DOHH2 (cell line): ENCODE measurements at regions not wholly inside any gene's neighbourhood (a gene's known extent, or its start where the extent isn't known, plus 50 kb on each side); places are given as distances from the start of the nearest gene placed in this dataset.

Experiments
- H3F3A ChIP-seq: fragments of 200-600 bp; sonication (generic), shearing (Covaris generic); 2 replicates; pipeline ENCODE4 v1.6.0; 2016; ENCODE audit warnings: antibody characterized with exemption, mild to moderate bottlenecking; ENCODE audit not compliant: control insufficient read depth, insufficient read depth
- H3K27ac ChIP-seq: fragments of 200-600 bp; sonication (generic); 2 replicates; pipeline ENCODE4 v1.5.1; 2014; ENCODE audit warnings: low read depth, mild to moderate bottlenecking, low read length, moderate library complexity
- H3K27me3 ChIP-seq: fragments of 200-600 bp; sonication (generic); 2 replicates; pipeline ENCODE4 v1.6.1; 2014; ENCODE audit warnings: mild to moderate bottlenecking, low read length, mixed read lengths; ENCODE audit not compliant: control insufficient read depth
- H3K36me3 ChIP-seq: fragments of 200-600 bp; sonication (generic); 2 replicates; pipeline ENCODE4 v1.6.1; 2014; ENCODE audit warnings: mild to moderate bottlenecking, low read length, moderate library complexity, mixed read lengths; ENCODE audit not compliant: control insufficient read depth
- H3K4me1 ChIP-seq: fragments of 200-600 bp; sonication (generic); 2 replicates; pipeline ENCODE4 v1.6.1; 2014; ENCODE audit warnings: mild to moderate bottlenecking, low read length, mixed read lengths; ENCODE audit not compliant: control insufficient read depth
- H3K4me2 ChIP-seq: fragments of 200-600 bp; sonication (generic); 2 replicates; pipeline ENCODE4 v1.6.0; 2014; ENCODE audit warnings: mild to moderate bottlenecking, low read length, moderate library complexity
- H3K4me3 ChIP-seq: fragments of 200-600 bp; sonication (generic); 2 replicates; pipeline ENCODE4 v1.5.1; 2014; ENCODE audit warnings: mild to moderate bottlenecking, low read length, mixed read lengths
- H3K79me2 ChIP-seq: fragments of 200-600 bp; sonication (generic); 2 replicates; pipeline ENCODE4 v1.6.1; 2014; ENCODE audit warnings: mild to moderate bottlenecking, low read length, mixed read lengths; ENCODE audit not compliant: control insufficient read depth
- H3K9me2 ChIP-seq: fragments of 200-600 bp; sonication (generic); replicated peaks from 2 replicates; pipeline ENCODE4 v1.6.1; 2014; ENCODE audit warnings: mild to moderate bottlenecking, low read length, mixed read lengths; ENCODE audit not compliant: control insufficient read depth
- H3K9me3 ChIP-seq: fragments of 200-600 bp; sonication (generic); 2 replicates; pipeline ENCODE4 v1.6.1; 2014; ENCODE audit warnings: antibody characterized with exemption, low read length, mixed read lengths; ENCODE audit not compliant: control insufficient read depth, insufficient read depth
- H4K20me1 ChIP-seq: fragments of 200-600 bp; sonication (generic); 2 replicates; pipeline ENCODE4 v1.6.0; 2014; ENCODE audit warnings: low read depth, mild to moderate bottlenecking, antibody characterized with exemption, low read length, moderate library complexity; ENCODE audit not compliant: control insufficient read depth, insufficient read depth
- CTCF ChIP-seq: fragments of 200-600 bp; sonication (generic); IDR thresholded peaks from one replicate; pipeline ENCODE4 v1.5.1; 2014; ENCODE audit warnings: antibody characterized with exemption, mild to moderate bottlenecking, low read depth, low read length; ENCODE audit not compliant: poor library complexity, severe bottlenecking
- EZH2phosphoT487 ChIP-seq: fragments of 200-600 bp; sonication (generic); IDR thresholded peaks from 2 replicates; pipeline ENCODE4 v1.6.1; 2017; ENCODE audit warnings: borderline replicate concordance, mild to moderate bottlenecking, antibody characterized with exemption, low read length, moderate library complexity, mixed read lengths

GRCh38 chr5:164881442-164881841, 1376.0 kb downstream of the MAT2B start:
- Histone ChIP-seq H3K27ac (no peak overlapping the region), H3K4me1 (no peaks in the 10 kb centered on the region), H3K4me2 (no peak overlapping the region), H3K27me3 (no peaks in the 10 kb centered on the region), H4K20me1 (no peaks in the 10 kb centered on the region), H3K79me2 (no peaks in the 10 kb centered on the region), H3K4me3 (no peak overlapping the region), H3K9me2 (no peaks in the 10 kb centered on the region), H3F3A (no peaks in the 10 kb centered on the region), H3K9me3 (no peaks in the 10 kb centered on the region; the same call in 1 of the 2 replicates), H3K36me3 (no peaks in the 10 kb centered on the region)
- TF ChIP-seq EZH2phosphoT487: no peak
- no peak for TF ChIP-seq CTCF

- no peaks in the 10 kb centered on the region for H4K20me1 ChIP-seq
- no peak overlapping the region for H3K4me2 ChIP-seq
- no peaks in the 10 kb centered on the region for H3K9me3 ChIP-seq
- H3K79me2 ChIP-seq: no peaks in the 10 kb centered on the region
- no peaks in the 10 kb centered on the region for H3F3A ChIP-seq
- no peaks in the 10 kb centered on the region for H3K36me3 ChIP-seq
- no peak overlapping the region for H3K27ac ChIP-seq
- TF ChIP-seq EZH2phosphoT487 (no peak), CTCF (no peak)
- no peaks in the 10 kb centered on the region for H3K9me2 ChIP-seq
- no peaks in the 10 kb centered on the region for H3K27me3 ChIP-seq
- H3K4me3 ChIP-seq: no peak overlapping the region
- H3K4me1 ChIP-seq: no peaks in the 10 kb centered on the region
Observed at GRCh38 chr5:164885179-164885578, 1379.8 kb downstream of the MAT2B start.

GRCh38 chr5:164893071-164893470, 1387.7 kb downstream of the MAT2B start:
- Histone ChIP-seq H3K36me3 (no peaks in the 10 kb centered on the region), H4K20me1 (no peaks in the 10 kb centered on the region), H3K27ac (no peak overlapping the region), H3F3A (no peaks in the 10 kb centered on the region), H3K9me3 (no peaks in the 10 kb centered on the region), H3K4me2 (no peak overlapping the region), H3K9me2 (no peaks in the 10 kb centered on the region), H3K79me2 (no peaks in the 10 kb centered on the region), H3K4me1 (no peaks in the 10 kb centered on the region), H3K4me3 (no peak overlapping the region), H3K27me3 (no peaks in the 10 kb centered on the region)
- no peak for TF ChIP-seq CTCF
- no peak for TF ChIP-seq EZH2phosphoT487

GRCh38 chr5:164898705-164899104, 1393.3 kb downstream of the MAT2B start:
- no peaks in the 10 kb centered on the region for H3K9me3 ChIP-seq
- no peak overlapping the region for H3K4me3 ChIP-seq
- H3K9me2 ChIP-seq: no peaks in the 10 kb centered on the region
- H3K4me2 ChIP-seq: no peak overlapping the region
- H3K4me1 ChIP-seq: no peaks in the 10 kb centered on the region
- H3K27me3 ChIP-seq: no peaks in the 10 kb centered on the region
- H3K27ac ChIP-seq: no peak overlapping the region
- no peaks in the 10 kb centered on the region for H3K79me2 ChIP-seq
- no peaks in the 10 kb centered on the region for H4K20me1 ChIP-seq
- no peaks in the 10 kb centered on the region for H3F3A ChIP-seq
- TF ChIP-seq CTCF: no peak
- TF ChIP-seq EZH2phosphoT487: no peak
- no peaks in the 10 kb centered on the region for H3K36me3 ChIP-seq
